Testis (tissue), 2 donors: ENCODE measurements at regions not wholly inside any gene's neighbourhood (a gene's known extent, or its start where the extent isn't known, plus 50 kb on each side); places are given as distances from the start of the nearest gene placed in this dataset.

ENCODE experiments used
- DNase-seq: peaks from one replicate; pipeline ENCODE4 v3.0.0-alpha.2; 2019
- H3K27ac ChIP-seq, 2 donors: fragments of 200-600 bp; sonication (generic); one replicate each; pipeline ENCODE4 v1.5.1; 2019
- H3K27me3 ChIP-seq: fragments of 200-600 bp; sonication (generic); one replicate; pipeline ENCODE4 v1.5.1; 2019
- H3K36me3 ChIP-seq: fragments of 200-600 bp; sonication (generic); one replicate; pipeline ENCODE4 v1.5.1; 2017; ENCODE audit warnings: low read depth; ENCODE audit errors: missing control alignments
- H3K4me1 ChIP-seq: fragments of 200-600 bp; sonication (generic); one replicate; pipeline ENCODE4 v1.5.1; 2019
- H3K4me3 ChIP-seq, 2 donors: fragments of 200-600 bp; sonication (generic); one replicate each; pipeline ENCODE4 v1.5.1; 2017 to 2019
- H3K9me3 ChIP-seq: fragments of 200-600 bp; sonication (generic); one replicate; pipeline ENCODE4 v1.5.1; 2017
- POLR2A ChIP-seq: fragments of 450-650 bp; IDR thresholded peaks from one replicate; pipeline ENCODE4 v1.6.1; 2017; ENCODE audit warnings: antibody characterized with exemption, mild to moderate bottlenecking, moderate library complexity
- WGBS, 2 donors: methylation state at CpG; one replicate each; pipeline ENCODE4 v1.1.5; 2018; 5-methylcytosine and 5-hydroxymethylcytosine counted together
- intact Hi-C: fragments of 100-400 bp; cut with DNase I; formaldehyde crosslinking; loops from one replicate; pipeline ENCODE4 v1.15.1; 2023; ENCODE audit warnings: low total_unique reads
- TF ChIP-seq, protein P1 (sequence below), 3 experiments: fragments of 450-650 bp in 2 of 3; fragments of 200-600 bp in 1 of 3; sonication (generic) in 1 of 3; IDR thresholded peaks; one replicate each; pipeline ENCODE4 v1.5.1; 2016 to 2019; ENCODE audit warnings: antibody characterized with exemption in 3 of 3, mild to moderate bottlenecking in 2 of 3, moderate library complexity in 1 of 3

DNA sequence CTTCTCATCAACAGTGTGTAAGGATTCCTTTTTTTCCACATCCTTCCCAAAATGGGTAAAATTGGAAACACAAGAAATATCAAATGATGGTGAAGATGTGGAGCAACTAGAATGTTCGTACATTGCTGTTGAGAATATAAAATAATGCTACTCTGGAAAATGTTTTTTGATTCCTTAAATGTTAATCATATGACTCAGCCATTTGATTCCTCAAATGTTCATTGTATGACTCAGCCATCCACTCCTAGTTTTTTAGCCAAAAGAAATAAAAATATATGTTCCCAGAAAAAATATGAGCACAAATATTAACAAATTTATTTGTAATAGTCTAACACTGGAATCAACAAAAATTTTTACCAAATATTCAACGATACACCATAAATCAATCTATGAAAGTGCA is 1108.6 kb downstream of the LRFN5 start:
- DNase-seq: no peak

DNA sequence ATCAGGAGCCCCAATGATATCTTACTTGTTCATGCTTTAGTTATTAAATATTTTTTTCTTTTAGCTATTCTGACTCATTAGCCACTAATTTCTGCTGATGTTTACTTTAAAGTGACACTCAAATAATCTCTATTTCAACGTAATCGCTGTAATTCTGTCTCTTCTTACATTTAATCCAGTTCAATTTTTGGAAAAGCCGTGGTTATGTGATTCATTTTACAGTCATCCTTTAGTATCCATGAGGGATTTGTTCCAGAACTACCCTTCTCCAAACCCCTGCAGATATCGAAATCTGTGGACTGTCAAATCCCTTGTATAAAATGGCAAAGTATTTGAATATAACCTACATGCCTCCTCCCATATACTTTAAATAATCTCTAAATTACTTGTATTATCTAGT is 1103.4 kb downstream of the LRFN5 start:
- no peak for TF ChIP-seq POLR2A
- TF ChIP-seq, protein P1, sequence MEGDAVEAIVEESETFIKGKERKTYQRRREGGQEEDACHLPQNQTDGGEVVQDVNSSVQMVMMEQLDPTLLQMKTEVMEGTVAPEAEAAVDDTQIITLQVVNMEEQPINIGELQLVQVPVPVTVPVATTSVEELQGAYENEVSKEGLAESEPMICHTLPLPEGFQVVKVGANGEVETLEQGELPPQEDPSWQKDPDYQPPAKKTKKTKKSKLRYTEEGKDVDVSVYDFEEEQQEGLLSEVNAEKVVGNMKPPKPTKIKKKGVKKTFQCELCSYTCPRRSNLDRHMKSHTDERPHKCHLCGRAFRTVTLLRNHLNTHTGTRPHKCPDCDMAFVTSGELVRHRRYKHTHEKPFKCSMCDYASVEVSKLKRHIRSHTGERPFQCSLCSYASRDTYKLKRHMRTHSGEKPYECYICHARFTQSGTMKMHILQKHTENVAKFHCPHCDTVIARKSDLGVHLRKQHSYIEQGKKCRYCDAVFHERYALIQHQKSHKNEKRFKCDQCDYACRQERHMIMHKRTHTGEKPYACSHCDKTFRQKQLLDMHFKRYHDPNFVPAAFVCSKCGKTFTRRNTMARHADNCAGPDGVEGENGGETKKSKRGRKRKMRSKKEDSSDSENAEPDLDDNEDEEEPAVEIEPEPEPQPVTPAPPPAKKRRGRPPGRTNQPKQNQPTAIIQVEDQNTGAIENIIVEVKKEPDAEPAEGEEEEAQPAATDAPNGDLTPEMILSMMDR (IDR thresholded peaks at IDR 0.05): no peak
- Histone ChIP-seq H3K9me3 (no peaks in the 10 kb centered on the region), H3K4me1 (no peaks in the 10 kb centered on the region), H3K4me3 (no peak overlapping the region), H3K36me3 (no peaks in the 10 kb centered on the region), H3K27me3 (no peaks in the 10 kb centered on the region), H3K27ac (no peak overlapping the region)
- WGBS, 2 donors: 94 to 96% methylated on average over 4 of the region's 4 CpGs
- intact Hi-C loops: no loop called here
- no peak for DNase-seq

More for the DNA sequence above, 1108.6 kb downstream of the LRFN5 start:
- intact Hi-C loops: no loop called here
- TF ChIP-seq POLR2A: no peak
- TF ChIP-seq, protein P1 (IDR thresholded peaks at IDR 0.05): no peak
- H3K4me3 ChIP-seq: no peak overlapping the region
- no peaks in the 10 kb centered on the region for H3K4me1 ChIP-seq
- H3K9me3 ChIP-seq: no peaks in the 10 kb centered on the region
- no peak overlapping the region for H3K27ac ChIP-seq
- H3K27me3 ChIP-seq: no peaks in the 10 kb centered on the region
- WGBS, 2 donors: 91 to 95% methylated on average over 2 of the region's 2 CpGs
- H3K36me3 ChIP-seq: no peaks in the 10 kb centered on the region

DNA sequence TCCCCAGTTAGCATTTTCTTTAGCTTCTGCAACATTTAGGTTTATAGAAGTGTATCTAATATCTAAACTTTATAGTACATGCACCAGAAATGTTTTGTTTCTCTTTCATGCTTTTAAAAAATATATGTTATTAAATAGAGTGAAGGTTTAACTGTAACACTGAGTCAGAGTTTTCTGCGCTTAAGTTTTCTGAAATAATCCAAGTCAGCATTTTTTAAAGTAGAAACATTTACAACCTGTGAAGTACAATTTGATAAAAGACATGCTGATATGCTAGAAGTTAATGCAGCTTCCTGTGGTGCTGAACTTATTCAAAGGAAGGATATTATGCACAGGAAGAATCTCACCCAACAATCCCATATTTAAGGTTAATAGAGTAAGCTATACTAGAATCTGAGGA is 1096.8 kb downstream of the LRFN5 start:
- H3K4me3 ChIP-seq: no peak overlapping the region
- TF ChIP-seq, protein P1 (IDR thresholded peaks at IDR 0.05): no peak
- no peak for TF ChIP-seq POLR2A
- WGBS, 2 donors: 85 to 91% methylated on average over 1 of the region's 1 CpG
- H3K27me3 ChIP-seq: no peaks in the 10 kb centered on the region
- H3K36me3 ChIP-seq: no peaks in the 10 kb centered on the region
- no peak for DNase-seq
- no peak overlapping the region for H3K27ac ChIP-seq
- H3K4me1 ChIP-seq: no peaks in the 10 kb centered on the region
- H3K9me3 ChIP-seq: no peaks in the 10 kb centered on the region
- intact Hi-C loops: no loop called here

GRCh38 chr14:42687421-42687820 is 1080.7 kb downstream of the LRFN5 start:
- Histone ChIP-seq H3K9me3 (no peaks in the 10 kb centered on the region), H3K27ac (no peak overlapping the region), H3K36me3 (no peaks in the 10 kb centered on the region), H3K4me3 (no peak overlapping the region), H3K4me1 (no peaks in the 10 kb centered on the region), H3K27me3 (no peaks in the 10 kb centered on the region)
- WGBS, 2 donors: 76 to 90% methylated on average over 2 of the region's 2 CpGs
- intact Hi-C loops: no loop called here
- no peak for DNase-seq
- TF ChIP-seq POLR2A: no peak
- TF ChIP-seq, protein P1 (IDR thresholded peaks at IDR 0.05): no peak

DNA sequence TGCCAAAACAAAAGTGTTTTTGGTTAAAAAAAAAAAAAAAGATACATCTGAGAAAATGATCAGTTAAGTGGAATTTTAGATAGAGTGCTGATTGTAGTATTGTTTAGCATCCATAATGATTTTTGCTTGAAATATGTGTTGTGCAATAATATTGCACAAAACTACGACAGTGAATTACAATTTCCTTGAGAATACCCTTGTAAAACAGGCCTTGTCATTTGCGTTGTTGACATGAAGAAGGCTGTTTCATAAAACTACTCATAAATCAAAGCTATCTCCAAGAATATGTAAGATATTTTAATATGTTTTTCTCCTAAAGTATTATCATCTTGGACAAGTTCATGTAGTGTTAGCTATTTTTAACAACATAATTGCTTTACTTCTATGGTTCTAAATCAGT is 1077.0 kb downstream of the LRFN5 start:
- intact Hi-C loops: no loop called here
- WGBS, 2 donors: 50 to 61% methylated on average over 2 of the region's 2 CpGs
- no peak for DNase-seq
- no peak overlapping the region for H3K27ac ChIP-seq
- no peaks in the 10 kb centered on the region for H3K9me3 ChIP-seq
- H3K36me3 ChIP-seq: no peaks in the 10 kb centered on the region
- TF ChIP-seq, protein P1 (IDR thresholded peaks at IDR 0.05): no peak
- TF ChIP-seq POLR2A: no peak
- H3K27me3 ChIP-seq: no peaks in the 10 kb centered on the region
- H3K4me3 ChIP-seq: no peak overlapping the region
- H3K4me1 ChIP-seq: no peaks in the 10 kb centered on the region
